Spinal cord (tissue), 9 donors: ENCODE measurements at regions not wholly inside any gene's neighbourhood (a gene's known extent, or its start where the extent isn't known, plus 50 kb on each side); places are given as distances from the start of the nearest gene placed in this dataset.
"Not testable (repeated sequence)": the region's sequence is repeated elsewhere in the genome, so short reads cannot be mapped to it uniquely, and the experiment has no call there.

Experiments
- DNase-seq, 6 donors: peaks; one replicate each; pipeline versions ENCODE4 v3.0.0 to v3.0.0-alpha.2; 2013 to 2015; ENCODE audit warnings: low spot score in 6 of 6, low read depth in 4 of 6
- H3K27ac ChIP-seq: one replicate; pipeline ENCODE4 v1.5.1; 2013; ENCODE audit warnings: low read depth, low read length, control low read depth
- H3K27me3 ChIP-seq: one replicate; pipeline ENCODE4 v1.6.1; 2013; ENCODE audit warnings: low read length; ENCODE audit not compliant: control insufficient read depth, insufficient read depth
- H3K36me3 ChIP-seq: one replicate; pipeline ENCODE4 v1.6.1; 2013; ENCODE audit warnings: low read length; ENCODE audit not compliant: control insufficient read depth, insufficient read depth
- H3K4me1 ChIP-seq: one replicate; pipeline ENCODE4 v1.6.1; 2013; ENCODE audit warnings: low read length; ENCODE audit not compliant: control insufficient read depth, insufficient read depth
- H3K4me3 ChIP-seq: one replicate; pipeline ENCODE4 v1.5.1; 2013; ENCODE audit warnings: low read depth, low read length, control low read depth
- H3K9me3 ChIP-seq: one replicate; pipeline ENCODE4 v1.6.1; 2013; ENCODE audit warnings: low read length; ENCODE audit not compliant: control insufficient read depth, insufficient read depth
- WGBS: methylation state at CpG from one replicate; pipeline ENCODE4 v1.1.5; 2013; ENCODE audit warnings: missing lambda C conversion rate; ENCODE audit not compliant: insufficient coverage; 5-methylcytosine and 5-hydroxymethylcytosine counted together
- donor health status: healthy.

- no peaks in the 10 kb centered on the region for H3K9me3 ChIP-seq
- WGBS = 100% methylated on average over 1 of the region's 2 CpGs
- no peaks in the 10 kb centered on the region for H3K4me1 ChIP-seq
- no peak overlapping the region for H3K27ac ChIP-seq
- H3K27me3 ChIP-seq = no peaks in the 10 kb centered on the region
- no peak overlapping the region for H3K4me3 ChIP-seq
- DNase-seq = no peak
- H3K36me3 ChIP-seq = no peaks in the 10 kb centered on the region
These were observed 286.0 kb downstream of the CYLC2 start for GRCh38 chr9:103281126-103281525.

- Histone ChIP-seq H3K4me3 (no peak overlapping the region), H3K27me3 (no peaks in the 10 kb centered on the region), H3K9me3 (no peaks in the 10 kb centered on the region), H3K27ac (no peak overlapping the region), H3K4me1 (no peaks in the 10 kb centered on the region), H3K36me3 (no peaks in the 10 kb centered on the region)
- DNase-seq = no peak
- 88% methylated on average over 6 of the region's 6 CpGs for WGBS
These were observed 292.2 kb downstream of the CYLC2 start for GRCh38 chr9:103287361-103287760.

- H3K9me3 ChIP-seq = peaks cover 2% of the 10 kb centered on the region
- DNase-seq = no peak
- no peaks in the 10 kb centered on the region for H3K27me3 ChIP-seq
- no peaks in the 10 kb centered on the region for H3K4me1 ChIP-seq
- H3K36me3 ChIP-seq = no peaks in the 10 kb centered on the region
- 80% methylated on average over 1 of the region's 1 CpG for WGBS
- no peak overlapping the region for H3K27ac ChIP-seq
- no peak overlapping the region for H3K4me3 ChIP-seq
These were observed 301.1 kb downstream of the CYLC2 start for GRCh38 chr9:103296189-103296588.

GRCh38 chr9:103301051-103301450, 305.9 kb downstream of the CYLC2 start:
- H3K4me3 ChIP-seq = no peak overlapping the region
- H3K9me3 ChIP-seq = peaks cover 4% of the 10 kb centered on the region
- no peaks in the 10 kb centered on the region for H3K36me3 ChIP-seq
- no peaks in the 10 kb centered on the region for H3K4me1 ChIP-seq
- no peaks in the 10 kb centered on the region for H3K27me3 ChIP-seq
- H3K27ac ChIP-seq = no peak overlapping the region
- no CpG with 5 or more reads among the region's 2 CpGs for whole genome bisulfite sequencing
- DNase-seq = no peak

GRCh38 chr9:103304797-103305196, 309.7 kb downstream of the CYLC2 start:
- H3K4me3 ChIP-seq = no peak overlapping the region
- DNase-seq = no peak
- H3K27ac ChIP-seq = no peak overlapping the region
- peaks cover 6% of the 10 kb centered on the region for H3K9me3 ChIP-seq
- H3K4me1 ChIP-seq = no peaks in the 10 kb centered on the region
- WGBS = no CpG with 5 or more reads among the region's 1 CpG
- H3K27me3 ChIP-seq = no peaks in the 10 kb centered on the region
- H3K36me3 ChIP-seq = no peaks in the 10 kb centered on the region

- Histone ChIP-seq H3K27ac (no peak overlapping the region), H3K9me3 (no peaks in the 10 kb centered on the region), H3K4me3 (no peak overlapping the region), H3K36me3 (no peaks in the 10 kb centered on the region), H3K4me1 (no peaks in the 10 kb centered on the region), H3K27me3 (no peaks in the 10 kb centered on the region)
- no CpG with 5 or more reads among the region's 4 CpGs for WGBS
- peak in 2 of 6 donors; percentile 6 to 32 for DNase-seq
These were observed 324.8 kb downstream of the CYLC2 start for GRCh38 chr9:103319979-103320378.

- H3K4me3 ChIP-seq = no peak overlapping the region
- no CpG with 5 or more reads among the region's 1 CpG for WGBS
- no peaks in the 10 kb centered on the region for H3K36me3 ChIP-seq
- no peaks in the 10 kb centered on the region for H3K9me3 ChIP-seq
- DNase-seq = no peak
- H3K27ac ChIP-seq = no peak overlapping the region
- no peaks in the 10 kb centered on the region for H3K27me3 ChIP-seq
- no peaks in the 10 kb centered on the region for H3K4me1 ChIP-seq
These were observed 328.6 kb downstream of the CYLC2 start for GRCh38 chr9:103323699-103324098.

- WGBS = no CpG with 5 or more reads among the region's 3 CpGs
- Histone ChIP-seq H3K27ac (no peak overlapping the region), H3K27me3 (no peaks in the 10 kb centered on the region), H3K4me3 (no peak overlapping the region), H3K36me3 (no peaks in the 10 kb centered on the region), H3K4me1 (no peaks in the 10 kb centered on the region), H3K9me3 (no peaks in the 10 kb centered on the region)
- peak in 1 of 6 donors; percentile 16 for DNase-seq
These were observed 340.3 kb downstream of the CYLC2 start for GRCh38 chr9:103335461-103335860.

- Histone ChIP-seq H3K4me1 (no peaks in the 10 kb centered on the region), H3K36me3 (no peaks in the 10 kb centered on the region), H3K27ac (no peak overlapping the region), H3K27me3 (no peaks in the 10 kb centered on the region), H3K9me3 (no peaks in the 10 kb centered on the region), H3K4me3 (no peak overlapping the region)
- 82% methylated on average over 2 of the region's 2 CpGs for WGBS
- no peak for DNase-seq
These were observed 359.9 kb downstream of the CYLC2 start for GRCh38 chr9:103355000-103355399.

- WGBS = 100% methylated on average over 1 of the region's 3 CpGs
- not testable (repeated sequence) for H3K27me3 ChIP-seq
These were observed 362.8 kb downstream of the CYLC2 start for GRCh38 chr9:103357980-103358379.

More at GRCh38 chr9:103357980-103358379, 362.8 kb downstream of the CYLC2 start:
- not testable (repeated sequence) for H3K9me3 ChIP-seq, H3K4me3 ChIP-seq, H3K36me3 ChIP-seq, H3K27ac ChIP-seq, H3K4me1 ChIP-seq, DNase-seq
